Fibroblast of peridontal ligament (primary cell): ENCODE measurements at regions not wholly inside any gene's neighbourhood (a gene's known extent, or its start where the extent isn't known, plus 50 kb on each side); places are given as distances from the start of the nearest gene placed in this dataset.
"Not testable (repeated sequence)": the region's sequence is repeated elsewhere in the genome, so short reads cannot be mapped to it uniquely, and the experiment has no call there.

Experiments
- DNase-seq: peaks from one replicate; pipeline ENCODE4 v3.0.0-alpha.2; 2010; ENCODE audit errors: extremely low read depth

- no peak for DNase-seq
Observed at GRCh38 chr14:31911160-31911559, 165.9 kb upstream of the ARHGAP5 start.

- no peak for DNase-seq
Observed at GRCh38 chr14:31913370-31913769, 163.7 kb upstream of the ARHGAP5 start.

- not testable (repeated sequence) for DNase-seq
Observed at GRCh38 chr14:31918289-31918688, 158.8 kb upstream of the ARHGAP5 start.

GRCh38 chr14:31920001-31920400 is 157.1 kb upstream of the ARHGAP5 start:
- no peak for DNase-seq

GRCh38 chr14:31920989-31921650 is 156.0 kb upstream of the ARHGAP5 start:
- DNase-seq: no peak

GRCh38 chr14:31921721-31922120 is 155.4 kb upstream of the ARHGAP5 start:
- DNase-seq: no peak

GRCh38 chr14:31926123-31926522 is 151.0 kb upstream of the ARHGAP5 start:
- DNase-seq: peak; percentile 39

GRCh38 chr14:31926652-31927347 is 150.3 kb upstream of the ARHGAP5 start:
- no peak for DNase-seq

GRCh38 chr14:31927348-31927832 is 149.7 kb upstream of the ARHGAP5 start:
- peak; percentile 86 for DNase-seq

- DNase-seq: no peak
Observed at GRCh38 chr14:31930070-31930469, 147.0 kb upstream of the ARHGAP5 start.

GRCh38 chr14:31930493-31931240 is 146.4 kb upstream of the ARHGAP5 start:
- DNase-seq: peak; percentile 38

- DNase-seq: no peak
Observed at GRCh38 chr14:31932675-31933074, 144.4 kb upstream of the ARHGAP5 start.

GRCh38 chr14:31933716-31934115 is 143.4 kb upstream of the ARHGAP5 start:
- no peak for DNase-seq

- DNase-seq: peak; percentile 41
Observed at GRCh38 chr14:31934767-31935266, 142.3 kb upstream of the ARHGAP5 start.

GRCh38 chr14:31935391-31935790 is 141.7 kb upstream of the ARHGAP5 start:
- no peak for DNase-seq

GRCh38 chr14:31936115-31936514 is 141.0 kb upstream of the ARHGAP5 start:
- DNase-seq: no peak

- peak; percentile 47 for DNase-seq
Observed at GRCh38 chr14:31937730-31938346, 139.3 kb upstream of the ARHGAP5 start.

- DNase-seq: no peak
Observed at GRCh38 chr14:31939934-31940333, 137.2 kb upstream of the ARHGAP5 start.

- DNase-seq: no peak
Observed at GRCh38 chr14:31941487-31941886, 135.6 kb upstream of the ARHGAP5 start.

- no peak for DNase-seq
Observed at GRCh38 chr14:31942166-31942841, 134.8 kb upstream of the ARHGAP5 start.

GRCh38 chr14:31943217-31943799 is 133.8 kb upstream of the ARHGAP5 start:
- DNase-seq: no peak
